A673 (cell line): ENCODE measurements at regions not wholly inside any gene's neighbourhood (a gene's known extent, or its start where the extent isn't known, plus 50 kb on each side); places are given as distances from the start of the nearest gene placed in this dataset.

Source experiments
- BruUV-seq: library from RNA; stranded (reverse); fragments of 400-500 nt; replicated peaks from 2 replicates; lab custom pipeline; 2021; lab: Mats Ljungman, UMichigan
- CTCF ChIA-PET: fragments of 300-600 bp; sonication (Branson Sonifier 250); formaldehyde crosslinking; loops from one replicate; lab custom pipeline; 2022; ENCODE audit warnings: antibody characterized with exemption; lab: Charles Lee
- POLR2A ChIA-PET: fragments of 300-600 bp; sonication (Branson Sonifier 250); formaldehyde crosslinking; loops from one replicate; lab custom pipeline; 2022; ENCODE audit warnings: antibody characterized with exemption; ENCODE audit not compliant: low non-redundant PET; lab: Charles Lee
- DNase-seq: peaks from one replicate; pipeline ENCODE4 v3.0.0-alpha.2; 2015; ENCODE audit warnings: low spot score
- H3K27ac ChIP-seq: fragments of 200-600 bp; sonication (generic); 2 replicates; pipeline ENCODE4 v1.5.1; 2016; ENCODE audit warnings: mixed run types, low read depth, mild to moderate bottlenecking, mixed read lengths, antibody characterized with exemption, low read length; ENCODE audit not compliant: poor library complexity, severe bottlenecking
- H3K27me3 ChIP-seq: fragments of 200-600 bp; sonication (generic); replicated peaks from 2 replicates; pipeline ENCODE4 v1.6.1; 2017; ENCODE audit warnings: mixed run types, low read depth, mild to moderate bottlenecking, mixed read lengths, antibody characterized with exemption, low read length; ENCODE audit not compliant: insufficient read depth, poor library complexity
- H3K36me3 ChIP-seq: fragments of 200-600 bp; sonication (generic); 2 replicates; pipeline ENCODE4 v1.6.1; 2016; ENCODE audit warnings: mixed run types, mild to moderate bottlenecking, mixed read lengths, antibody characterized with exemption, low read length; ENCODE audit not compliant: insufficient read depth, poor library complexity, severe bottlenecking
- H3K4me1 ChIP-seq: fragments of 200-600 bp; sonication (generic); 2 replicates; pipeline ENCODE4 v1.6.1; 2017; ENCODE audit warnings: mixed run types, mild to moderate bottlenecking, mixed read lengths, antibody characterized with exemption, low read length; ENCODE audit not compliant: insufficient read depth, poor library complexity, severe bottlenecking
- H3K4me3 ChIP-seq: fragments of 200-600 bp; sonication (generic); 2 replicates; pipeline ENCODE4 v1.5.1; 2016; ENCODE audit warnings: low read depth, mixed run types, mild to moderate bottlenecking, mixed read lengths, low read length; ENCODE audit not compliant: poor library complexity, severe bottlenecking
- H3K9me3 ChIP-seq: fragments of 200-600 bp; sonication (generic); 2 replicates; pipeline ENCODE4 v1.6.1; 2016; ENCODE audit warnings: mixed run types, low read depth, mild to moderate bottlenecking, mixed read lengths, antibody characterized with exemption, low read length; ENCODE audit not compliant: poor library complexity, severe bottlenecking
- EZH2 ChIP-seq: fragments of 200-600 bp; sonication (generic); IDR thresholded peaks from 2 replicates; pipeline ENCODE4 v1.6.1; 2017; ENCODE audit warnings: borderline replicate concordance, low read depth, mild to moderate bottlenecking, mixed read lengths, antibody characterized with exemption, low read length; ENCODE audit not compliant: poor library complexity, severe bottlenecking
- intact Hi-C: fragments of 100-400 bp; cut with micrococcal nuclease; formaldehyde crosslinking; loops from one replicate; pipeline ENCODE4 v1.10.0; 2022; ENCODE audit not compliant: unreplicated experiment
- TF ChIP-seq, protein P1 (sequence below): fragments of 300-800, 200-600 bp; sonication (generic); conservative IDR thresholded peaks from 2 replicates; pipeline ENCODE4 v1.5.1; 2017; ENCODE audit warnings: low read depth, mild to moderate bottlenecking, antibody characterized with exemption, low read length, moderate library complexity, mixed read lengths

DNA sequence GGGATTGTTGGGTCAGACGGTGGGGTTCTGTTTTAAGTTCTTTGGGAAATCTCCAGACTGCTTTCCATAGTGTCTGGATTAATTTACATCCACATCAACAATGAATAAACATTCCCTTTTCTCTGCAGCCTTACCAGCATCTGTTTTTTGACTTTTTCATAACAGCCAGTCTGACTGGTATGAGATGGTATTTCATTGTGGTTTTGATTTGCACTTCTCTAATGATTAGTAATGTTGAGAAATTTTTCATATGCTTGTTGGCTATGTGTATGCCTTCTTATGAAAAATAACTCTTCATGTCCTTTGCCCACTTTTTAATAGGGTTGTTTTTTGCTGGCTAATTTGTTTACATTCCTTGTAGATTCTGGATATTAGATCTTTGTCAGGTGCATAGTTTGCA is 140.8 kb upstream of the CNTN1 start:
- no peak for DNase-seq
- BruUV-seq, result no TSS peak
- H3K4me1 ChIP-seq, result no peaks in the 10 kb centered on the region
- H3K27ac ChIP-seq, result no peak overlapping the region
- no peaks in the 10 kb centered on the region for H3K36me3 ChIP-seq
- TF ChIP-seq EZH2, result no peak
- TF ChIP-seq, protein P1, sequence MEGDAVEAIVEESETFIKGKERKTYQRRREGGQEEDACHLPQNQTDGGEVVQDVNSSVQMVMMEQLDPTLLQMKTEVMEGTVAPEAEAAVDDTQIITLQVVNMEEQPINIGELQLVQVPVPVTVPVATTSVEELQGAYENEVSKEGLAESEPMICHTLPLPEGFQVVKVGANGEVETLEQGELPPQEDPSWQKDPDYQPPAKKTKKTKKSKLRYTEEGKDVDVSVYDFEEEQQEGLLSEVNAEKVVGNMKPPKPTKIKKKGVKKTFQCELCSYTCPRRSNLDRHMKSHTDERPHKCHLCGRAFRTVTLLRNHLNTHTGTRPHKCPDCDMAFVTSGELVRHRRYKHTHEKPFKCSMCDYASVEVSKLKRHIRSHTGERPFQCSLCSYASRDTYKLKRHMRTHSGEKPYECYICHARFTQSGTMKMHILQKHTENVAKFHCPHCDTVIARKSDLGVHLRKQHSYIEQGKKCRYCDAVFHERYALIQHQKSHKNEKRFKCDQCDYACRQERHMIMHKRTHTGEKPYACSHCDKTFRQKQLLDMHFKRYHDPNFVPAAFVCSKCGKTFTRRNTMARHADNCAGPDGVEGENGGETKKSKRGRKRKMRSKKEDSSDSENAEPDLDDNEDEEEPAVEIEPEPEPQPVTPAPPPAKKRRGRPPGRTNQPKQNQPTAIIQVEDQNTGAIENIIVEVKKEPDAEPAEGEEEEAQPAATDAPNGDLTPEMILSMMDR, result no peak
- no peaks in the 10 kb centered on the region for H3K9me3 ChIP-seq
- H3K27me3 ChIP-seq, result no peaks in the 10 kb centered on the region
- no peak overlapping the region for H3K4me3 ChIP-seq
- intact Hi-C loops, result no loop called here
- CTCF ChIA-PET, result no interaction called here
- POLR2A ChIA-PET, result no interaction called here

DNA sequence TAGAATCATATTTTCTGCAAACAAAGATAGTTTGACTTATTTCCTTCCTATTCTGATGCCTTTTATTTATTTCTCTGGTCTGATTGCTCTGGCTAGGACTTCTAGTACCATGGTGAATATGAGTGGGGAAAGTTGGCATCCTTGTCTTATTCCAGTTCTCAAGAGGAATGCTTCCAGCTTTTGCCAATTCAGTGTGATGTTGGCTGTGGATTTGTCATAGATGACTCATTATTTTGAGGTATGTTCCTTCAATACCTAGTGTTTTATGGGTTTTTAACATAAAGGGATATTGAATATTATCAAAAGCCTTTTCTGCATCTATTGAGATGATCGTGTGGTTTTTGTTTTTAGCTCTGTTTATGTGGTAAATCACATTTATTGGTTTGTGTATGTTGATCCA is 139.4 kb upstream of the CNTN1 start:
- no peak for TF ChIP-seq EZH2
- TF ChIP-seq, protein P1, result no peak
- ChIA-PET CTCF (no interaction called here), POLR2A (no interaction called here)
- BruUV-seq, result no TSS peak
- Histone ChIP-seq H3K4me1 (no peaks in the 10 kb centered on the region), H3K27ac (no peak overlapping the region), H3K27me3 (no peaks in the 10 kb centered on the region), H3K9me3 (no peaks in the 10 kb centered on the region), H3K4me3 (no peak overlapping the region), H3K36me3 (no peaks in the 10 kb centered on the region)
- no peak for DNase-seq
- intact Hi-C loops, result no loop called here

DNA sequence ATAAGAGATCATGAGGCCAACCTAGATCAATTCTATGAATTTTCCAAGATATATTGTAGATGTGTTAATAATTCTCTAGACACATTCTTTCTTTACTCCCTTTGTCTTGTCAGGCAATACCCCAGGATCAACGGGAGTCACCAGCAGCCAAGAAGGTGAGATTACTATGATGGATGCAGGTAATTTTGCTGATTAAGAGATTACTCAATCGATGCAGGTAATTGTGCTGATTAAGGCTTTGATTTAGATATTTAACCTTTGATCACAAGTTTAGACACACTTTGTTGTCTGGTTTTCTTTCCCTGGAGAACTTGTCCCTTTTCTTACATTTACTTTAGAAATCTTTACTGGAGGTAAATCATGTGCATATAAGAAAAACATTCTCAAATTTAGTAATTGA is 134.3 kb upstream of the CNTN1 start:
- no TSS peak for BruUV-seq
- ChIA-PET POLR2A (no interaction called here), CTCF (no interaction called here)
- DNase-seq, result no peak
- intact Hi-C loops, result no loop called here
- no peak overlapping the region for H3K4me3 ChIP-seq
- no peak overlapping the region for H3K27ac ChIP-seq
- H3K36me3 ChIP-seq, result no peaks in the 10 kb centered on the region
- H3K9me3 ChIP-seq, result no peaks in the 10 kb centered on the region
- H3K4me1 ChIP-seq, result no peaks in the 10 kb centered on the region
- H3K27me3 ChIP-seq, result no peaks in the 10 kb centered on the region
- no peak for TF ChIP-seq EZH2
- TF ChIP-seq, protein P1, result no peak

GRCh38 chr12:40559865-40560264 is 132.4 kb upstream of the CNTN1 start:
- TF ChIP-seq, protein P1, result no peak
- Histone ChIP-seq H3K4me3 (no peak overlapping the region), H3K9me3 (no peaks in the 10 kb centered on the region), H3K27me3 (no peaks in the 10 kb centered on the region), H3K27ac (no peak overlapping the region), H3K4me1 (no peaks in the 10 kb centered on the region), H3K36me3 (no peaks in the 10 kb centered on the region)
- CTCF ChIA-PET, result no interaction called here
- POLR2A ChIA-PET, result no interaction called here
- no peak for DNase-seq
- intact Hi-C loops, result no loop called here
- no TSS peak for BruUV-seq
